ENCODE measurements at regions not wholly inside any gene's neighbourhood (a gene's known extent, or its start where the extent isn't known, plus 50 kb on each side); places are given as distances from the start of the nearest gene placed in this dataset.

GRCh38 chr7:28348636-28349035, 63.7 kb upstream of the CREB5 start:
- Histone ChIP-seq H3K27ac (ENCODE audit: low read depth, low read length) (peak overlapping the region; percentile 77), H3K79me2 (ENCODE audit: control insufficient read depth, insufficient read depth, low read length, unreplicated experiment) (no peaks in the 10 kb centered on the region), H3K4me3 (ENCODE audit: low read depth, low read length) (no peak overlapping the region), H3K4me1 (ENCODE audit: control insufficient read depth, insufficient read depth, low read length, unreplicated experiment) (peaks cover 48% of the 10 kb centered on the region), H3K36me3 (ENCODE audit: insufficient read depth, low read length) (no peaks in the 10 kb centered on the region), H3K27me3 (ENCODE audit: insufficient read depth, low read length) (no peaks in the 10 kb centered on the region), H2AFZ (ENCODE audit: low read length, unreplicated experiment) (no peak overlapping the region)

- Histone ChIP-seq H3K4me1 (ENCODE audit: control insufficient read depth, insufficient read depth, low read length, unreplicated experiment) (peaks cover 55% of the 10 kb centered on the region), H3K4me3 (ENCODE audit: low read depth, low read length) (no peak overlapping the region), H3K79me2 (ENCODE audit: control insufficient read depth, insufficient read depth, low read length, unreplicated experiment) (no peaks in the 10 kb centered on the region), H3K27me3 (ENCODE audit: insufficient read depth, low read length) (no peaks in the 10 kb centered on the region), H3K36me3 (ENCODE audit: insufficient read depth, low read length) (no peaks in the 10 kb centered on the region), H2AFZ (ENCODE audit: low read length, unreplicated experiment) (no peak overlapping the region), H3K27ac (ENCODE audit: low read depth, low read length) (no peak overlapping the region)
Observed at GRCh38 chr7:28349637-28350036, 62.7 kb upstream of the CREB5 start.

- Histone ChIP-seq H3K4me1 (ENCODE audit: control insufficient read depth, insufficient read depth, low read length, unreplicated experiment) (peaks cover 61% of the 10 kb centered on the region), H3K4me3 (ENCODE audit: low read depth, low read length) (no peak overlapping the region), H2AFZ (ENCODE audit: low read length, unreplicated experiment) (no peak overlapping the region), H3K27me3 (ENCODE audit: insufficient read depth, low read length) (no peaks in the 10 kb centered on the region), H3K36me3 (ENCODE audit: insufficient read depth, low read length) (no peaks in the 10 kb centered on the region), H3K27ac (ENCODE audit: low read depth, low read length) (no peak overlapping the region), H3K79me2 (ENCODE audit: control insufficient read depth, insufficient read depth, low read length, unreplicated experiment) (no peaks in the 10 kb centered on the region)
Observed at GRCh38 chr7:28350662-28351061, 61.7 kb upstream of the CREB5 start.

- no peak overlapping the region for H2AFZ ChIP-seq (ENCODE audit: low read length, unreplicated experiment)
- peaks cover 57% of the 10 kb centered on the region for H3K4me1 ChIP-seq (ENCODE audit: control insufficient read depth, insufficient read depth, low read length, unreplicated experiment)
- no peaks in the 10 kb centered on the region for H3K36me3 ChIP-seq (ENCODE audit: insufficient read depth, low read length)
- H3K79me2 ChIP-seq (ENCODE audit: control insufficient read depth, insufficient read depth, low read length, unreplicated experiment) = no peaks in the 10 kb centered on the region
- H3K4me3 ChIP-seq (ENCODE audit: low read depth, low read length) = no peak overlapping the region
- H3K27me3 ChIP-seq (ENCODE audit: insufficient read depth, low read length) = no peaks in the 10 kb centered on the region
- no peak overlapping the region for H3K27ac ChIP-seq (ENCODE audit: low read depth, low read length)
Observed at GRCh38 chr7:28351450-28351849, 60.9 kb upstream of the CREB5 start.

- no peak overlapping the region for H3K4me3 ChIP-seq (ENCODE audit: low read depth, low read length)
- H2AFZ ChIP-seq (ENCODE audit: low read length, unreplicated experiment) = no peak overlapping the region
- H3K79me2 ChIP-seq (ENCODE audit: control insufficient read depth, insufficient read depth, low read length, unreplicated experiment) = no peaks in the 10 kb centered on the region
- H3K4me1 ChIP-seq (ENCODE audit: control insufficient read depth, insufficient read depth, low read length, unreplicated experiment) = peaks cover 42% of the 10 kb centered on the region
- H3K36me3 ChIP-seq (ENCODE audit: insufficient read depth, low read length) = no peaks in the 10 kb centered on the region
- no peaks in the 10 kb centered on the region for H3K27me3 ChIP-seq (ENCODE audit: insufficient read depth, low read length)
- peak overlapping the region; percentile 76 for H3K27ac ChIP-seq (ENCODE audit: low read depth, low read length)
Observed at GRCh38 chr7:28354601-28355402, 57.5 kb upstream of the CREB5 start.

GRCh38 chr7:28355635-28356319, 56.5 kb upstream of the CREB5 start:
- Histone ChIP-seq H3K27me3 (ENCODE audit: insufficient read depth, low read length) (no peaks in the 10 kb centered on the region), H3K79me2 (ENCODE audit: control insufficient read depth, insufficient read depth, low read length, unreplicated experiment) (no peaks in the 10 kb centered on the region), H3K27ac (ENCODE audit: low read depth, low read length) (peak overlapping the region; percentile 76), H3K36me3 (ENCODE audit: insufficient read depth, low read length) (no peaks in the 10 kb centered on the region), H3K4me1 (ENCODE audit: control insufficient read depth, insufficient read depth, low read length, unreplicated experiment) (peaks cover 40% of the 10 kb centered on the region), H2AFZ (ENCODE audit: low read length, unreplicated experiment) (no peak overlapping the region), H3K4me3 (ENCODE audit: low read depth, low read length) (no peak overlapping the region)

GRCh38 chr7:28356619-28357018, 55.7 kb upstream of the CREB5 start:
- Histone ChIP-seq H3K4me1 (ENCODE audit: control insufficient read depth, insufficient read depth, low read length, unreplicated experiment) (peaks cover 40% of the 10 kb centered on the region), H3K36me3 (ENCODE audit: insufficient read depth, low read length) (no peaks in the 10 kb centered on the region), H3K27me3 (ENCODE audit: insufficient read depth, low read length) (no peaks in the 10 kb centered on the region), H3K79me2 (ENCODE audit: control insufficient read depth, insufficient read depth, low read length, unreplicated experiment) (no peaks in the 10 kb centered on the region), H3K27ac (ENCODE audit: low read depth, low read length) (no peak overlapping the region), H2AFZ (ENCODE audit: low read length, unreplicated experiment) (no peak overlapping the region), H3K4me3 (ENCODE audit: low read depth, low read length) (no peak overlapping the region)

GRCh38 chr7:28358423-28358868, 53.9 kb upstream of the CREB5 start:
- no peaks in the 10 kb centered on the region for H3K27me3 ChIP-seq (ENCODE audit: insufficient read depth, low read length)
- H3K4me1 ChIP-seq (ENCODE audit: control insufficient read depth, insufficient read depth, low read length, unreplicated experiment) = peaks cover 32% of the 10 kb centered on the region
- no peak overlapping the region for H2AFZ ChIP-seq (ENCODE audit: low read length, unreplicated experiment)
- no peaks in the 10 kb centered on the region for H3K36me3 ChIP-seq (ENCODE audit: insufficient read depth, low read length)
- H3K27ac ChIP-seq (ENCODE audit: low read depth, low read length) = peak overlapping the region; percentile 73
- no peaks in the 10 kb centered on the region for H3K79me2 ChIP-seq (ENCODE audit: control insufficient read depth, insufficient read depth, low read length, unreplicated experiment)
- H3K4me3 ChIP-seq (ENCODE audit: low read depth, low read length) = no peak overlapping the region; the same call in 1 of the 2 replicates

- Histone ChIP-seq H2AFZ (ENCODE audit: low read length, unreplicated experiment) (no peak overlapping the region), H3K27me3 (ENCODE audit: insufficient read depth, low read length) (no peaks in the 10 kb centered on the region), H3K4me3 (ENCODE audit: low read depth, low read length) (no peak overlapping the region), H3K4me1 (ENCODE audit: control insufficient read depth, insufficient read depth, low read length, unreplicated experiment) (peaks cover 19% of the 10 kb centered on the region), H3K27ac (ENCODE audit: low read depth, low read length) (no peak overlapping the region), H3K36me3 (ENCODE audit: insufficient read depth, low read length) (no peaks in the 10 kb centered on the region), H3K79me2 (ENCODE audit: control insufficient read depth, insufficient read depth, low read length, unreplicated experiment) (no peaks in the 10 kb centered on the region)
Observed at GRCh38 chr7:28360739-28361138, 51.6 kb upstream of the CREB5 start.

- Histone ChIP-seq H3K4me3 (ENCODE audit: low read depth, low read length) (no peak overlapping the region), H3K27me3 (ENCODE audit: insufficient read depth, low read length) (no peaks in the 10 kb centered on the region), H3K36me3 (ENCODE audit: insufficient read depth, low read length) (no peaks in the 10 kb centered on the region), H3K4me1 (ENCODE audit: control insufficient read depth, insufficient read depth, low read length, unreplicated experiment) (peaks cover 19% of the 10 kb centered on the region), H2AFZ (ENCODE audit: low read length, unreplicated experiment) (no peak overlapping the region), H3K27ac (ENCODE audit: low read depth, low read length) (no peak overlapping the region), H3K79me2 (ENCODE audit: control insufficient read depth, insufficient read depth, low read length, unreplicated experiment) (no peaks in the 10 kb centered on the region)
Observed at GRCh38 chr7:28361551-28361950, 50.8 kb upstream of the CREB5 start.

GRCh38 chr7:28362182-28362581, 50.1 kb upstream of the CREB5 start:
- peaks cover 19% of the 10 kb centered on the region for H3K4me1 ChIP-seq (ENCODE audit: control insufficient read depth, insufficient read depth, low read length, unreplicated experiment)
- H3K27ac ChIP-seq (ENCODE audit: low read depth, low read length) = no peak overlapping the region
- no peak overlapping the region for H3K4me3 ChIP-seq (ENCODE audit: low read depth, low read length)
- H3K36me3 ChIP-seq (ENCODE audit: insufficient read depth, low read length) = no peaks in the 10 kb centered on the region
- no peaks in the 10 kb centered on the region for H3K27me3 ChIP-seq (ENCODE audit: insufficient read depth, low read length)
- H2AFZ ChIP-seq (ENCODE audit: low read length, unreplicated experiment) = no peak overlapping the region
- H3K79me2 ChIP-seq (ENCODE audit: control insufficient read depth, insufficient read depth, low read length, unreplicated experiment) = no peaks in the 10 kb centered on the region

All from ACC112 (cell line).